IMR-90 (cell line): ENCODE measurements at regions not wholly inside any gene's neighbourhood (a gene's known extent, or its start where the extent isn't known, plus 50 kb on each side); places are given as distances from the start of the nearest gene placed in this dataset.

Source experiments
- ATAC-seq: fragments of 200-7000 bp; cut with Tn5 transposase; 2 replicates; pipeline ENCODE4 v1.9.1; 2020; ENCODE audit warnings: low read depth, mild to moderate bottlenecking, moderate library complexity
- BruUV-seq: library from RNA; stranded (reverse); fragments of 400-500 nt; replicated peaks from 2 replicates; lab custom pipeline; 2021; lab: Mats Ljungman, UMichigan
- CTCF ChIA-PET: fragments of 300-600 bp; formaldehyde crosslinking; extraction: SDS; loops from one replicate; lab custom pipeline; 2021; ENCODE audit warnings: antibody characterized with exemption; lab: Yijun Ruan, JAX
- POLR2A ChIA-PET: fragments of 300-600 bp; sonication (Branson Sonifier 250); formaldehyde crosslinking; loops from one replicate; lab custom pipeline; 2022; ENCODE audit warnings: antibody characterized with exemption; ENCODE audit not compliant: unreplicated experiment; lab: Charles Lee
- DNase-seq: peaks from one replicate; pipeline ENCODE4 v3.0.0; 2013
- H2AFZ ChIP-seq: replicated peaks from 2 replicates; pipeline ENCODE3; 2013; ENCODE audit warnings: low read length, mild to moderate bottlenecking; ENCODE audit not compliant: poor library complexity
- H2AK5ac ChIP-seq: 2 replicates; pipeline ENCODE4 v1.6.1; 2013; ENCODE audit warnings: low read depth, low read length, inconsistent platforms
- H2AK9ac ChIP-seq: replicated peaks from 2 replicates; pipeline ENCODE3; 2013; ENCODE audit warnings: mild to moderate bottlenecking, low read depth, low read length, moderate library complexity; ENCODE audit not compliant: poor library complexity
- H2BK120ac ChIP-seq: 2 replicates; pipeline ENCODE4 v1.6.1; 2013; ENCODE audit warnings: low read depth, low read length, inconsistent platforms
- H2BK15ac ChIP-seq: 3 replicates; pipeline ENCODE4 v1.6.1; 2013; ENCODE audit warnings: low read depth, low read length, inconsistent platforms
- H2BK20ac ChIP-seq: 2 replicates; pipeline ENCODE4 v1.6.1; 2013; ENCODE audit warnings: low read depth, mild to moderate bottlenecking, inconsistent platforms, low read length, moderate library complexity
- H2BK5ac ChIP-seq: 2 replicates; pipeline ENCODE4 v1.6.1; 2013; ENCODE audit warnings: mild to moderate bottlenecking, low read depth, low read length, inconsistent platforms; ENCODE audit not compliant: poor library complexity, severe bottlenecking
- H3K14ac ChIP-seq: replicated peaks from 2 replicates; pipeline ENCODE4 v1.6.1; 2013; ENCODE audit warnings: low read depth, low read length, inconsistent platforms
- H3K18ac ChIP-seq: 2 replicates; pipeline ENCODE4 v1.6.1; 2013; ENCODE audit warnings: low read depth, low read length, control low read depth
- H3K23ac ChIP-seq: 2 replicates; pipeline ENCODE4 v1.6.1; 2013; ENCODE audit warnings: low read depth, low read length, inconsistent platforms
- H3K27ac ChIP-seq: 2 replicates; pipeline ENCODE4 v1.5.1; 2013; ENCODE audit warnings: mild to moderate bottlenecking, control low read depth, low read length; ENCODE audit not compliant: insufficient read depth
- H3K27me3 ChIP-seq: 2 replicates; pipeline ENCODE4 v1.6.1; 2013; ENCODE audit warnings: low read length; ENCODE audit not compliant: control insufficient read depth, insufficient read depth
- H3K36me3 ChIP-seq: 2 replicates; pipeline ENCODE4 v1.6.1; 2013; ENCODE audit warnings: low read length, mixed read lengths; ENCODE audit not compliant: control insufficient read depth, insufficient read depth
- H3K4ac ChIP-seq: 2 replicates; pipeline ENCODE4 v1.6.1; 2013; ENCODE audit warnings: low read depth, low read length, inconsistent platforms
- H3K4me1 ChIP-seq: 2 replicates; pipeline ENCODE4 v1.6.1; 2013; ENCODE audit warnings: low read length, mixed read lengths; ENCODE audit not compliant: control insufficient read depth, insufficient read depth
- H3K4me2 ChIP-seq: 2 replicates; pipeline ENCODE4 v1.6.1; 2013; ENCODE audit warnings: low read depth, mild to moderate bottlenecking, control low read depth, low read length, moderate library complexity
- H3K4me3 ChIP-seq: 2 replicates; pipeline ENCODE4 v1.5.1; 2013; ENCODE audit warnings: low read depth, mild to moderate bottlenecking, control low read depth, low read length, moderate library complexity; ENCODE audit not compliant: insufficient read depth
- H3K56ac ChIP-seq: 2 replicates; pipeline ENCODE4 v1.6.1; 2013; ENCODE audit warnings: low read length, inconsistent platforms; ENCODE audit not compliant: insufficient read depth; ENCODE audit errors: extremely low read depth
- H3K79me1 ChIP-seq, 2 experiments: 2 replicates each; pipeline ENCODE4 v1.6.1; 2013; ENCODE audit warnings: low read length in 2 of 2, inconsistent platforms in 1 of 2, low read depth in 1 of 2
- H3K9ac ChIP-seq: 2 replicates; pipeline ENCODE4 v1.6.1; 2013; ENCODE audit warnings: low read depth, low read length, control low read depth
- H3K9me1 ChIP-seq: 2 replicates; pipeline ENCODE4 v1.6.1; 2013; ENCODE audit warnings: low read length, inconsistent platforms; ENCODE audit not compliant: insufficient read depth
- H3K9me3 ChIP-seq: 2 replicates; pipeline ENCODE4 v1.6.1; 2013; ENCODE audit warnings: low read length; ENCODE audit not compliant: control insufficient read depth, insufficient read depth
- H4K20me1 ChIP-seq: 2 replicates; pipeline ENCODE4 v1.6.1; 2013; ENCODE audit warnings: low read length, inconsistent platforms; ENCODE audit not compliant: insufficient read depth
- H4K5ac ChIP-seq: 2 replicates; pipeline ENCODE4 v1.6.1; 2013; ENCODE audit warnings: mild to moderate bottlenecking, low read depth, low read length, control low read depth
- H4K8ac ChIP-seq, 2 experiments: 2 replicates each; pipeline ENCODE4 v1.6.1; 2013; ENCODE audit warnings: low read depth in 2 of 2, low read length in 2 of 2, control low read depth in 1 of 2, inconsistent platforms in 1 of 2
- H4K91ac ChIP-seq: 2 replicates; pipeline ENCODE4 v1.6.1; 2013; ENCODE audit warnings: low read depth, low read length, inconsistent platforms; ENCODE audit not compliant: insufficient read depth
- FOS ChIP-seq: fragments of 150-350 bp; IDR thresholded peaks from 2 replicates; pipeline ENCODE4 v1.6.1; 2016; ENCODE audit warnings: low read depth, low read length
- NFE2L2 ChIP-seq: fragments of 150-350 bp; IDR thresholded peaks from 2 replicates; pipeline ENCODE4 v1.6.1; 2016; ENCODE audit warnings: low read depth, mild to moderate bottlenecking, low read length
- WGBS, 2 experiments: methylation state at CpG; one replicate each; pipeline versions ENCODE4 v1.1.5 to v1.1.7; 2013; ENCODE audit warnings: missing lambda C conversion rate in 2 of 2; ENCODE audit not compliant: insufficient read length in 1 of 2; ENCODE audit errors: extremely low coverage in 2 of 2; 5-methylcytosine and 5-hydroxymethylcytosine counted together
- dilution Hi-C: fragments of 300-500 bp; cut with HindIII; formaldehyde crosslinking; loops from one replicate; pipeline ENCODE4 v1.14.3; 2018; ENCODE audit warnings: low sequenced_read_pairs; ENCODE audit not compliant: unreplicated experiment
- in situ Hi-C: fragments of 300-500 bp; cut with MboI; formaldehyde crosslinking; loops from 3 replicates; pipeline ENCODE4 v1.14.3; 2019; ENCODE audit warnings: low sequenced_read_pairs, inconsistent platforms, mixed read lengths
- intact Hi-C: fragments of 100-400 bp; cut with micrococcal nuclease; formaldehyde crosslinking; loops from 2 replicates; pipeline ENCODE4 v1.10.0; 2022

DNA sequence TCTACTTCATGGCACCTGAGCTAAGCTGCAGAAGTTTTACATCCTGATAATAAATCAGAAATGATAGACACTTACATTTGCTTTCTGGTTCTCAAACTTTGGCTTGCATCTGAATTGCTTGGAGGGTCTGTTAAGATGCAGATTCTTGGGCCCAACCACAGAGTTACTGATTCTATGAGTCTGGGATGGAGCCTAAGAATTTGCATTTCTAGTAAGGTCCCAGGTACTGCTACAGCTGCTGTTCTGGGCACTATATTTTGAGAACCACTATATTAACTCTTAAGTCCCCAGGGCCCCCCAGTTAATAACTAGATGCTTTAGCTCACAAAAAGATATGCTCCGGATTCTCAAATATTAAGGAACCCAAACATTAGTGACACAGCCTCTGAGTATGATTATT lies 69.8 kb upstream of the DAB2 start:
- H2BK20ac ChIP-seq: no peak overlapping the region
- in situ Hi-C loops: no loop called here
- H2BK15ac ChIP-seq: no peak overlapping the region
- no peak for DNase-seq
- no peak overlapping the region for H3K27ac ChIP-seq
- 0 out of 2 replicates have a peak, but pooled peaks cover 6% of the 10 kb centered on the region for H3K4me1 ChIP-seq
- H3K9me1 ChIP-seq: no peaks in the 10 kb centered on the region
- ChIA-PET CTCF (interaction anchor here (1.4 kb wide), 1 partner anchor 19 kb away, joined by 3 read pairs; no protein-coding TSS in a partner anchor), POLR2A (no interaction called here)
- H3K14ac ChIP-seq: no peak overlapping the region
- H4K8ac ChIP-seq: no peak overlapping the region
- TF ChIP-seq FOS (no peak), NFE2L2 (no peak)
- H3K79me1 ChIP-seq: no peaks in the 10 kb centered on the region
- intact Hi-C loops: no loop called here
- no peak overlapping the region for H2BK5ac ChIP-seq
- H3K18ac ChIP-seq: no peak overlapping the region; the same call in 1 of the 2 replicates
- H3K4me2 ChIP-seq: peak overlapping the region; percentile 2; the same call in 1 of the 2 replicates
- H4K5ac ChIP-seq: no peak overlapping the region
- H2AFZ ChIP-seq: no peak overlapping the region
- H3K36me3 ChIP-seq: no peaks in the 10 kb centered on the region
- no peak overlapping the region for H4K91ac ChIP-seq
- H3K9me3 ChIP-seq: peaks cover 3% of the 10 kb centered on the region
- no peak overlapping the region for H3K4ac ChIP-seq
- no peaks in the 10 kb centered on the region for H4K20me1 ChIP-seq
- H2BK120ac ChIP-seq: no peak overlapping the region
- BruUV-seq: no TSS peak
- H3K56ac ChIP-seq: no peak overlapping the region
- ATAC-seq: no peak
- no CpG with 5 or more reads among the region's 1 CpG for WGBS, 2 experiments
- H3K4me3 ChIP-seq: no peak overlapping the region
- dilution Hi-C loops: no loop called here
- no peak overlapping the region for H2AK9ac ChIP-seq
- H3K9ac ChIP-seq: no peak overlapping the region
- H3K27me3 ChIP-seq: no peaks in the 10 kb centered on the region
- no peak overlapping the region for H3K23ac ChIP-seq
- no peak overlapping the region for H2AK5ac ChIP-seq
